SHP77 (cell line): ENCODE measurements at regions not wholly inside any gene's neighbourhood (a gene's known extent, or its start where the extent isn't known, plus 50 kb on each side); places are given as distances from the start of the nearest gene placed in this dataset.

Source experiments
- DNase-seq, 2 experiments: peaks; one replicate each; lab custom pipeline; 2025; lab: John Stamatoyannopoulos, UW

GRCh38 chr5:88355490-88356050 is 86.9 kb upstream of the TMEM161B start:
- no peak for DNase-seq

DNA sequence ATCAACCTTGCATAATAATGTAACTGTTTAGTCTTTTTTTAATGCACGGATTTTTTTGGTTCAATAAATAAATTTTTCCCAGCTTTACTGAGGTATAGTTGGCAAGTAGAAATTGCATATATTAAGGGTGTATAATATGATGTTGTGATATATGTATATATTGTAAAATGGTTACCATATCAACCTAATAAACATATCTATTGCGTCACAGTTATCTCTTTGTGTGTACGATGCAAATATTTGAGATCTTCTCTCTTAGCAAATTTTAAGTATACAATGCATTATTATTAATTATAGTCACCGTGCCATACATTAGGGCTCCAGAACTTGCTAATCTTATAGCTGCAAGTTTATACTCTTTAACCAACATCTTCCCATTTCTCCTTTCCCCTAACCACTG is 57.2 kb upstream of the TMEM161B start:
- DNase-seq: no peak

DNA sequence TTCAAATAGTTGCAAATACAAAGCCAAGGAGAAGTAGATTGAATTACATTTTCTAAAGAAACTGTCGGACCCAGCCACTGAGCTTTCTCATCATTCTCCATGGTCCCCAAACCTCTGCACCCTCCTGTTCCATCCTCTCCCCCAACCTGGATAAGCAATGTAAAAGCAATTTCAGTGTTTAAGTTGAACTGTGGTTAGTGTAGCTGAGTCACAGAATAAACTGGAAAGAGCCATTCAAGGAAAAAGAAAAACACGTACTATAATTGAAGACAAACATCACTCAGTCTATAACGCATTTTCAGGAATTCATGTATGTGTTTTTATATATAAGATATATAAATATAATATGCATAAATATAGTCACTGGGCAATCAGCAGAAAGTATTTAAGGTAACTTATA is 54.1 kb upstream of the TMEM161B start:
- no peak for DNase-seq
